H9 (cell line): ENCODE measurements at regions not wholly inside any gene's neighbourhood (a gene's known extent, or its start where the extent isn't known, plus 50 kb on each side); places are given as distances from the start of the nearest gene placed in this dataset.
A peak's percentile ranks its signal among the peaks of the same experiment; 100 is the strongest.
"Not testable (repeated sequence)": the region's sequence is repeated elsewhere in the genome, so short reads cannot be mapped to it uniquely, and the experiment has no call there.

Source experiments
- DNase-seq: peaks from one replicate; pipeline ENCODE4 v3.0.0-alpha.2; 2017
- H2AFZ ChIP-seq: one replicate; pipeline ENCODE4 v1.6.1; 2013; ENCODE audit warnings: mild to moderate bottlenecking, low read length, control low read depth, moderate library complexity
- H2AK5ac ChIP-seq: 2 replicates; pipeline ENCODE4 v1.6.1; 2013; ENCODE audit warnings: low read length, control low read depth, mixed read lengths; ENCODE audit not compliant: insufficient read length
- H2BK120ac ChIP-seq: one replicate; pipeline ENCODE4 v1.6.1; 2013; ENCODE audit warnings: low read depth, mild to moderate bottlenecking, low read length, control low read depth, inconsistent platforms; ENCODE audit not compliant: poor library complexity, severe bottlenecking
- H2BK12ac ChIP-seq: 2 replicates; pipeline ENCODE4 v1.6.1; 2013; ENCODE audit warnings: low read length, control low read depth, mixed read lengths, low read depth; ENCODE audit not compliant: insufficient read length
- H2BK15ac ChIP-seq: 2 replicates; pipeline ENCODE4 v1.6.1; 2013; ENCODE audit warnings: low read depth, low read length, control low read depth
- H2BK20ac ChIP-seq: one replicate; pipeline ENCODE4 v1.6.1; 2013; ENCODE audit warnings: low read depth, mild to moderate bottlenecking, low read length, control low read depth, inconsistent platforms; ENCODE audit not compliant: poor library complexity, severe bottlenecking
- H2BK5ac ChIP-seq: 2 replicates; pipeline ENCODE4 v1.6.1; 2013; ENCODE audit warnings: low read length, control low read depth, mixed read lengths; ENCODE audit not compliant: insufficient read length
- H3K14ac ChIP-seq: 2 replicates; pipeline ENCODE4 v1.6.1; 2013; ENCODE audit warnings: low read length, control low read depth; ENCODE audit not compliant: insufficient read depth
- H3K18ac ChIP-seq: 2 replicates; pipeline ENCODE4 v1.6.1; 2013; ENCODE audit warnings: low read depth, mild to moderate bottlenecking, mixed read lengths, low read length, control low read depth; ENCODE audit not compliant: insufficient read length
- H3K23ac ChIP-seq: 2 replicates; pipeline ENCODE4 v1.6.1; 2013; ENCODE audit warnings: low read length, control low read depth, mixed read lengths, low read depth; ENCODE audit not compliant: insufficient read length
- H3K23me2 ChIP-seq: 2 replicates; pipeline ENCODE4 v1.6.1; 2013; ENCODE audit warnings: low read depth, mild to moderate bottlenecking, mixed read lengths, low read length, control low read depth; ENCODE audit not compliant: insufficient read length, poor library complexity, severe bottlenecking
- H3K27ac ChIP-seq: 2 replicates; pipeline ENCODE4 v1.5.1; 2013; ENCODE audit warnings: low read length, control low read depth, mixed read lengths, low read depth; ENCODE audit not compliant: insufficient read length
- H3K27me3 ChIP-seq: 2 replicates; pipeline ENCODE4 v1.6.1; 2013; ENCODE audit warnings: low read length, control low read depth, inconsistent platforms; ENCODE audit not compliant: insufficient read depth
- H3K4ac ChIP-seq: 2 replicates; pipeline ENCODE4 v1.6.1; 2013; ENCODE audit warnings: low read depth, mild to moderate bottlenecking, control low read depth, inconsistent platforms, low read length, moderate library complexity
- H3K4me1 ChIP-seq: 2 replicates; pipeline ENCODE4 v1.6.1; 2013; ENCODE audit warnings: low read length, control low read depth, inconsistent platforms; ENCODE audit not compliant: insufficient read depth
- H3K4me2 ChIP-seq: 2 replicates; pipeline ENCODE4 v1.6.1; 2013; ENCODE audit warnings: low read length, control low read depth, mixed read lengths; ENCODE audit not compliant: insufficient read length, insufficient read depth
- H3K56ac ChIP-seq: 2 replicates; pipeline ENCODE4 v1.6.1; 2013; ENCODE audit warnings: low read depth, mild to moderate bottlenecking, mixed read lengths, low read length, control low read depth; ENCODE audit not compliant: insufficient read length
- H3K79me1 ChIP-seq: 2 replicates; pipeline ENCODE4 v1.6.1; 2013; ENCODE audit warnings: low read depth, mild to moderate bottlenecking, moderate library complexity, low read length, control low read depth, inconsistent platforms; ENCODE audit not compliant: insufficient read depth, poor library complexity, severe bottlenecking
- H3K79me2 ChIP-seq: 2 replicates; pipeline ENCODE4 v1.6.1; 2013; ENCODE audit warnings: low read length, control low read depth, inconsistent platforms; ENCODE audit not compliant: insufficient read depth
- H3K9ac ChIP-seq: 2 replicates; pipeline ENCODE4 v1.6.1; 2013; ENCODE audit warnings: low read length, control low read depth, mixed read lengths; ENCODE audit not compliant: insufficient read length; ENCODE audit errors: extremely low read depth
- H3K9me3 ChIP-seq: one replicate; pipeline ENCODE4 v1.6.1; 2013; ENCODE audit warnings: low read depth, low read length, inconsistent platforms; ENCODE audit not compliant: control insufficient read depth
- H3T11ph ChIP-seq: one replicate; pipeline ENCODE4 v1.6.1; 2013; ENCODE audit warnings: mild to moderate bottlenecking, low read length, control low read depth, inconsistent platforms
- H4K20me1 ChIP-seq: one replicate; pipeline ENCODE4 v1.6.1; 2013; ENCODE audit not compliant: control insufficient read depth, insufficient read length, insufficient read depth
- H4K5ac ChIP-seq: 2 replicates; pipeline ENCODE4 v1.6.1; 2013; ENCODE audit warnings: low read depth, mild to moderate bottlenecking, mixed read lengths, low read length, control low read depth; ENCODE audit not compliant: insufficient read length
- H4K8ac ChIP-seq: replicated peaks from 2 replicates; pipeline ENCODE4 v1.6.1; 2013; ENCODE audit warnings: low read length, control low read depth, mixed read lengths, low read depth; ENCODE audit not compliant: insufficient read length
- H4K91ac ChIP-seq: 2 replicates; pipeline ENCODE4 v1.6.1; 2013; ENCODE audit warnings: low read depth, mild to moderate bottlenecking, moderate library complexity, mixed read lengths, low read length, control low read depth; ENCODE audit not compliant: insufficient read length
- H3K27ac Mint-ChIP-seq, 3 experiments: 2 replicates in 2 of 3; 3 replicates in 1 of 3; pipeline ENCODE4 v1.8.0; 2020 to 2021; ENCODE audit warnings: mixed read lengths in 3 of 3, mild to moderate bottlenecking in 1 of 3, moderate library complexity in 1 of 3
- H3K27me3 Mint-ChIP-seq: 2 replicates; pipeline ENCODE4 v1.8.0; 2021; ENCODE audit warnings: low read depth, mild to moderate bottlenecking, moderate library complexity, mixed read lengths
- H3K36me3 Mint-ChIP-seq, 3 experiments: 2 replicates in 2 of 3; 3 replicates in 1 of 3; pipeline ENCODE4 v1.8.0; 2020 to 2021; ENCODE audit warnings: low read depth in 3 of 3, mixed read lengths in 3 of 3; ENCODE audit not compliant: insufficient read depth in 1 of 3
- H3K4me1 Mint-ChIP-seq, 2 experiments: 2 replicates each; pipeline ENCODE4 v1.8.0; 2020; ENCODE audit warnings: mixed read lengths in 2 of 2
- H3K4me3 Mint-ChIP-seq, 2 experiments: 2 replicates in 1 of 2; 3 replicates in 1 of 2; pipeline ENCODE4 v1.8.0; 2020 to 2021; ENCODE audit warnings: mild to moderate bottlenecking in 2 of 2, mixed read lengths in 2 of 2, moderate library complexity in 1 of 2
- H3K9me3 Mint-ChIP-seq, 2 experiments: 2 replicates in 1 of 2; 3 replicates in 1 of 2; pipeline ENCODE4 v1.8.0; 2020; ENCODE audit warnings: mild to moderate bottlenecking in 2 of 2, mixed read lengths in 2 of 2, moderate library complexity in 1 of 2
- CTCF ChIP-seq: fragments of 200-600 bp; sonication (generic); conservative IDR thresholded peaks from 3 replicates; pipeline ENCODE4 v1.8.0; 2021; ENCODE audit warnings: antibody characterized with exemption, mild to moderate bottlenecking
- WGBS: extraction: QIAGEN DNeasy Blood & Tissue Kit; methylation state at CpG from one replicate; pipeline ENCODE4 v1.1.7; 2013; ENCODE audit warnings: missing lambda C conversion rate, low lambda C conversion rate, mixed read lengths; ENCODE audit not compliant: insufficient read length; ENCODE audit errors: extremely low coverage; 5-methylcytosine and 5-hydroxymethylcytosine counted together

GRCh38 chr4:148901075-148901705 is 459.0 kb upstream of the NR3C2 start:
- H3K9me3 ChIP-seq, result peaks cover 7% of the 10 kb centered on the region
- Mint-ChIP-seq H3K27ac (no peak overlapping the region), H3K4me1 (peaks cover 19 to 20% of the 10 kb centered on the region in 2 experiments), H3K36me3 (peaks cover 26 to 34% (median 27%) of the 10 kb centered on the region in 3 experiments), H3K27me3 (peaks cover 13% of the 10 kb centered on the region), H3K9me3 (peaks cover 33 to 36% of the 10 kb centered on the region in 2 experiments), H3K4me3 (no peak overlapping the region)
- H3K4me1 ChIP-seq, result peaks cover 6% of the 10 kb centered on the region
- H3K4ac ChIP-seq, result no peak overlapping the region
- H3K79me2 ChIP-seq, result no peaks in the 10 kb centered on the region
- no peak overlapping the region for H2BK15ac ChIP-seq
- no peak overlapping the region for H3K4me2 ChIP-seq
- no peak overlapping the region for H3T11ph ChIP-seq
- no peaks in the 10 kb centered on the region for H4K20me1 ChIP-seq
- no peak overlapping the region for H2BK5ac ChIP-seq
- H3K23ac ChIP-seq, result no peak overlapping the region
- H3K56ac ChIP-seq, result no peak overlapping the region
- no peak overlapping the region for H2AFZ ChIP-seq
- H2BK12ac ChIP-seq, result no peak overlapping the region
- H3K23me2 ChIP-seq, result no peaks in the 10 kb centered on the region
- H4K8ac ChIP-seq, result no peak overlapping the region
- H3K14ac ChIP-seq, result no peak overlapping the region
- no peak overlapping the region for H2BK20ac ChIP-seq
- H2AK5ac ChIP-seq, result no peak overlapping the region
- H4K91ac ChIP-seq, result no peak overlapping the region
- H3K27ac ChIP-seq, result no peak overlapping the region
- no peak overlapping the region for H2BK120ac ChIP-seq
- H3K9ac ChIP-seq, result no peak overlapping the region
- no peak overlapping the region for H3K18ac ChIP-seq
- no peaks in the 10 kb centered on the region for H3K27me3 ChIP-seq
- H4K5ac ChIP-seq, result no peak overlapping the region
- no peaks in the 10 kb centered on the region for H3K79me1 ChIP-seq
- TF ChIP-seq CTCF, result peak; percentile 27; the same call in 1 of the 3 replicates
- peak; percentile 37 for DNase-seq
- WGBS, result no CpG with 5 or more reads among the region's 3 CpGs

- H3K27ac Mint-ChIP-seq, H3K23ac ChIP-seq, H3K4me2 ChIP-seq, H3K79me1 ChIP-seq, H3K9ac ChIP-seq, H3K23me2 ChIP-seq, H3K27ac ChIP-seq, H3K4ac ChIP-seq, H2BK15ac ChIP-seq, H3K14ac ChIP-seq, H3K18ac ChIP-seq, H2BK12ac ChIP-seq, H2BK5ac ChIP-seq, H2BK120ac ChIP-seq, H2AFZ ChIP-seq, H2BK20ac ChIP-seq, H4K91ac ChIP-seq, H3K9me3 ChIP-seq, H3K4me1 ChIP-seq, H2AK5ac ChIP-seq, H3K56ac ChIP-seq, H4K20me1 ChIP-seq, H3K4me3 Mint-ChIP-seq, DNase-seq, H4K8ac ChIP-seq, H3K27me3 Mint-ChIP-seq, H4K5ac ChIP-seq, H3T11ph ChIP-seq, H3K79me2 ChIP-seq, H3K27me3 ChIP-seq: not testable (repeated sequence)
- peaks cover 26 to 34% (median 27%) of the 10 kb centered on the region in 3 experiments for H3K36me3 Mint-ChIP-seq
- peaks cover 33 to 36% of the 10 kb centered on the region in 2 experiments for H3K9me3 Mint-ChIP-seq
- peaks cover 19 to 20% of the 10 kb centered on the region in 2 experiments for H3K4me1 Mint-ChIP-seq
Measured at GRCh38 chr4:148898139-148898538, 455.9 kb upstream of the NR3C2 start.
